Transverse colon (tissue), 4 donors: ENCODE measurements at regions not wholly inside any gene's neighbourhood (a gene's known extent, or its start where the extent isn't known, plus 50 kb on each side); places are given as distances from the start of the nearest gene placed in this dataset.

Source experiments
- CTCF ChIP-seq, 5 experiments: fragments of 200-600 bp in 3 of 5; fragments of 450-650 bp in 2 of 5; sonication (generic) in 3 of 5; IDR thresholded peaks; 1 replicate in 2 of 5; 2 replicates in 3 of 5; pipeline ENCODE4 v1.5.1; 2016 to 2017; ENCODE audit warnings: antibody characterized with exemption in 5 of 5, inconsistent platforms in 3 of 5, mild to moderate bottlenecking in 2 of 5, moderate library complexity in 1 of 5
- EP300 ChIP-seq: sonication (generic); formaldehyde crosslinking; IDR thresholded peaks from one replicate; pipeline ENCODE4 v1.6.1; 2017; ENCODE audit warnings: antibody characterized with exemption, low read depth
- POLR2A ChIP-seq: fragments of 450-650 bp; IDR thresholded peaks from one replicate; pipeline ENCODE4 v1.6.1; 2016; ENCODE audit warnings: antibody characterized with exemption, mild to moderate bottlenecking, moderate library complexity
- POLR2AphosphoS5 ChIP-seq, 3 donors: sonication (generic); formaldehyde crosslinking; IDR thresholded peaks; one replicate each; pipeline ENCODE4 v1.6.1; 2016; ENCODE audit warnings: antibody characterized with exemption in 3 of 3

DNA sequence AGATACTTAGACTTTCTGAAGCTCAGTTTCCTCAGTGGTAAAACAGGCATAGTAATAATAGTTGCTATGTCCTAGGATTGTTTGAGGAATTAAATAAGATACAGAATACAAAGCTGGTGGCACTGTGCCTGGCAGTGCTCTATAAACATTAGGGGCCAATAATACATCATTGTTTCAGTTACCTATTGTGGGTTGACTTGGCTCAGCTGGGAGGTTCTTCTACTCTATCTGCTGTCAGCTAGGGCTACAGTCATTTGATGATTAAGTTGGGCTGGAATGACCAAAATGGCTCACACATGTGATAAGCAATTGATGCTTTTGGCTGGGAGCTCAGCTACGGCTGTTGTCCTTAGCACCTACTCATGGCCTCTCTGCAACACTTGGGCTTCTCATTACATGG is 121.2 kb upstream of the USP9X start:
- TF ChIP-seq CTCF (IDR thresholded peaks at IDR 0.05): no peak
- TF ChIP-seq EP300: no peak
- TF ChIP-seq POLR2AphosphoS5 (IDR thresholded peaks at IDR 0.05): no peak
- TF ChIP-seq POLR2A: no peak
